ENCODE measurements at regions not wholly inside any gene's neighbourhood (a gene's known extent, or its start where the extent isn't known, plus 50 kb on each side); places are given as distances from the start of the nearest gene placed in this dataset.

GRCh38 chr18:57930476-57930875 lies 113.5 kb upstream of the NEDD4L start:
- DNase-seq (ENCODE audit: low read depth, low spot score) (no peak), FAIRE-seq (no peak)
- Histone ChIP-seq H3K9me3 (replicated peaks; ENCODE audit: control insufficient read depth, insufficient read depth, low read length) (no peaks in the 10 kb centered on the region), H3K4me3 (replicated peaks in 1 of 3; ENCODE audit: insufficient read depth in 1 of 3, low read depth in 1 of 3, low read length in 3 of 3) (no peak overlapping the region), H3K4me2 (ENCODE audit: insufficient read depth, low read length) (no peak overlapping the region), H3K27me3 (ENCODE audit: control insufficient read depth in 2 of 2, insufficient read depth in 2 of 2, low read length in 2 of 2) (no peaks in the 10 kb centered on the region), H4K20me1 (replicated peaks; ENCODE audit: control insufficient read depth, extremely low read depth, insufficient read depth, low read length) (no peaks in the 10 kb centered on the region), H3K9me1 (replicated peaks; ENCODE audit: control insufficient read depth, extremely low read depth, insufficient read depth, low read length) (no peaks in the 10 kb centered on the region), H3K79me2 (ENCODE audit: control insufficient read depth, insufficient read depth, low read length) (no peaks in the 10 kb centered on the region), H3K4me1 (ENCODE audit: control insufficient read depth, extremely low read depth, insufficient read depth, low read length) (peaks cover 8% of the 10 kb centered on the region), H3K36me3 (ENCODE audit: control insufficient read depth in 2 of 2, extremely low read depth in 1 of 2, insufficient read depth in 2 of 2, low read length in 2 of 2) (no peaks in the 10 kb centered on the region), H3K27ac (ENCODE audit: insufficient read depth, low read depth, low read length) (no peak overlapping the region), H3K9ac (replicated peaks; ENCODE audit: extremely low read depth, insufficient read depth, low read length) (no peak overlapping the region), H2AFZ (ENCODE audit: low read depth, low read length) (no peak overlapping the region)
- no peak for TF ChIP-seq POLR2AphosphoS5 (IDR thresholded peaks at IDR 0.05; ENCODE audit: insufficient read depth, low read depth, low read length)
- TF ChIP-seq JUN (IDR thresholded peaks at IDR 0.05; ENCODE audit: borderline replicate concordance, insufficient read depth, insufficient read length, low read depth) = no peak
- ChIA-PET CTCF (interaction anchor here (1.1 kb wide), 1 partner anchor 11 kb away, joined by 3 read pairs; no protein-coding TSS in a partner anchor), POLR2A (no interaction called here)
- dilution Hi-C loops (cut with MboI; ENCODE audit: extremely low pct_ligation_motif_present, low sequenced_read_pairs) (no loop called here), intact Hi-C loops (cut with micrococcal nuclease) (no loop called here)
- no TSS peak for BruUV-seq (replicated peaks)

DNA sequence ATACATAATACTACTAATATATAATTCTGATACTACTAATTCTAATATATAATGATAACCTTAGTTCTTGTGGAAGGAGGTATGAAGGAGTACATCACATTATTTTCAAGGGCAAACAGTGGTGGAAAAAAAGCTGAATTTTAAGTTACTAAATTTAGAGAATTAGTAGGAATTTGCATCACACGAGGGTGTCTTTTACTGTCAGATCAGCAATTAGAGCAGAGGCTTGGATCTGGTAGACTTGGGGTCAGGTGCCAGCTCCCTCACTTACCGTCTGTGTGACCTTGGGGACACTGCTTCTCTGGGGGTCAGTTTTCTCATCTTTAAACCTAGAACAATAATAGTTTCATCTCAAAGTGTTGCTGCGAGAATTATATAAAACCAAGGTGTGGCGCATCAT lies 114.1 kb upstream of the NEDD4L start:
- Histone ChIP-seq H3K9me3 (replicated peaks; ENCODE audit: control insufficient read depth, insufficient read depth, low read length) (no peaks in the 10 kb centered on the region), H3K9me1 (replicated peaks; ENCODE audit: control insufficient read depth, extremely low read depth, insufficient read depth, low read length) (no peaks in the 10 kb centered on the region), H2AFZ (ENCODE audit: low read depth, low read length) (no peak overlapping the region), H3K4me1 (ENCODE audit: control insufficient read depth, extremely low read depth, insufficient read depth, low read length) (peaks cover 11% of the 10 kb centered on the region), H3K4me3 (replicated peaks in 1 of 3; ENCODE audit: insufficient read depth in 1 of 3, low read depth in 1 of 3, low read length in 3 of 3) (no peak overlapping the region), H3K27ac (ENCODE audit: insufficient read depth, low read depth, low read length) (no peak overlapping the region), H3K9ac (replicated peaks; ENCODE audit: extremely low read depth, insufficient read depth, low read length) (no peak overlapping the region), H3K27me3 (ENCODE audit: control insufficient read depth in 2 of 2, insufficient read depth in 2 of 2, low read length in 2 of 2) (no peaks in the 10 kb centered on the region), H4K20me1 (replicated peaks; ENCODE audit: control insufficient read depth, extremely low read depth, insufficient read depth, low read length) (no peaks in the 10 kb centered on the region), H3K4me2 (ENCODE audit: insufficient read depth, low read length) (no peak overlapping the region), H3K79me2 (ENCODE audit: control insufficient read depth, insufficient read depth, low read length) (no peaks in the 10 kb centered on the region), H3K36me3 (ENCODE audit: control insufficient read depth in 2 of 2, extremely low read depth in 1 of 2, insufficient read depth in 2 of 2, low read length in 2 of 2) (no peaks in the 10 kb centered on the region)
- ChIA-PET CTCF (no interaction called here), POLR2A (no interaction called here)
- no TSS peak for BruUV-seq (replicated peaks)
- dilution Hi-C loops (cut with MboI; ENCODE audit: extremely low pct_ligation_motif_present, low sequenced_read_pairs) (no loop called here), intact Hi-C loops (cut with micrococcal nuclease) (no loop called here)
- FAIRE-seq = no peak
- no peak for DNase-seq (ENCODE audit: low read depth, low spot score)
- TF ChIP-seq POLR2AphosphoS5 (IDR thresholded peaks at IDR 0.05; ENCODE audit: insufficient read depth, low read depth, low read length) = no peak
- TF ChIP-seq, protein P1, sequence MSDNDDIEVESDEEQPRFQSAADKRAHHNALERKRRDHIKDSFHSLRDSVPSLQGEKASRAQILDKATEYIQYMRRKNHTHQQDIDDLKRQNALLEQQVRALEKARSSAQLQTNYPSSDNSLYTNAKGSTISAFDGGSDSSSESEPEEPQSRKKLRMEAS (IDR thresholded peaks at IDR 0.05; ENCODE audit: insufficient read depth, insufficient read length) = no peak
- no peak for TF ChIP-seq MYC (IDR thresholded peaks at IDR 0.05; ENCODE audit: low read depth, low read length)
- TF ChIP-seq, protein P2, sequence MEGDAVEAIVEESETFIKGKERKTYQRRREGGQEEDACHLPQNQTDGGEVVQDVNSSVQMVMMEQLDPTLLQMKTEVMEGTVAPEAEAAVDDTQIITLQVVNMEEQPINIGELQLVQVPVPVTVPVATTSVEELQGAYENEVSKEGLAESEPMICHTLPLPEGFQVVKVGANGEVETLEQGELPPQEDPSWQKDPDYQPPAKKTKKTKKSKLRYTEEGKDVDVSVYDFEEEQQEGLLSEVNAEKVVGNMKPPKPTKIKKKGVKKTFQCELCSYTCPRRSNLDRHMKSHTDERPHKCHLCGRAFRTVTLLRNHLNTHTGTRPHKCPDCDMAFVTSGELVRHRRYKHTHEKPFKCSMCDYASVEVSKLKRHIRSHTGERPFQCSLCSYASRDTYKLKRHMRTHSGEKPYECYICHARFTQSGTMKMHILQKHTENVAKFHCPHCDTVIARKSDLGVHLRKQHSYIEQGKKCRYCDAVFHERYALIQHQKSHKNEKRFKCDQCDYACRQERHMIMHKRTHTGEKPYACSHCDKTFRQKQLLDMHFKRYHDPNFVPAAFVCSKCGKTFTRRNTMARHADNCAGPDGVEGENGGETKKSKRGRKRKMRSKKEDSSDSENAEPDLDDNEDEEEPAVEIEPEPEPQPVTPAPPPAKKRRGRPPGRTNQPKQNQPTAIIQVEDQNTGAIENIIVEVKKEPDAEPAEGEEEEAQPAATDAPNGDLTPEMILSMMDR (IDR thresholded peaks at IDR 0.05; ENCODE audit: extremely low read depth in 1 of 2, insufficient read depth in 1 of 2, low read depth in 1 of 2, low read length in 2 of 2) = no peak
- TF ChIP-seq JUN (IDR thresholded peaks at IDR 0.05; ENCODE audit: borderline replicate concordance, insufficient read depth, insufficient read length, low read depth) = no peak
- TF ChIP-seq EZH2 (IDR thresholded peaks at IDR 0.05; ENCODE audit: borderline replicate concordance, low read depth, low read length, severe bottlenecking) = no peak
- TF ChIP-seq GATA2 (IDR thresholded peaks at IDR 0.05; ENCODE audit: insufficient read depth, insufficient read length, low read depth, low read length) = no peak
- no peak for TF ChIP-seq FOS (IDR thresholded peaks at IDR 0.05; ENCODE audit: borderline replicate concordance, insufficient read depth, low read length)
- no peak for TF ChIP-seq POLR2A (IDR thresholded peaks at IDR 0.05; ENCODE audit: low read depth, low read length)

Measured in endothelial cell of umbilical vein (primary cell).